HepG2 (cell line): ENCODE measurements at regions not wholly inside any gene's neighbourhood (a gene's known extent, or its start where the extent isn't known, plus 50 kb on each side); places are given as distances from the start of the nearest gene placed in this dataset.

Experiments
- CEBPG ChIP-seq: IDR thresholded peaks from 2 replicates; pipeline ENCODE4 v1.6.1; 2016
- GATAD2A ChIP-seq: IDR thresholded peaks from 2 replicates; pipeline ENCODE4 v1.6.1; 2016
- MBNL3 ChIP-seq: fragments of 250-450 bp; sonication (Bioruptor Pico); conservative IDR thresholded peaks from 2 replicates; pipeline ENCODE4 v1.8.0; 2022; ENCODE audit warnings: mild to moderate bottlenecking, inconsistent platforms
- POLR2AphosphoS5 ChIP-seq: IDR thresholded peaks from 2 replicates; pipeline ENCODE4 v1.6.1; 2012; ENCODE audit warnings: low read depth, low read length
- ZNF563 ChIP-seq: sonication (generic); formaldehyde crosslinking; IDR thresholded peaks from 2 replicates; pipeline ENCODE4 v1.8.0; 2022; ENCODE audit warnings: mild to moderate bottlenecking, moderate library complexity, missing genetic modification reagents
- TF ChIP-seq, protein P1 (sequence below): IDR thresholded peaks from 2 replicates; pipeline ENCODE4 v1.6.1; 2016; ENCODE audit warnings: missing compliant biosample characterization, missing genetic modification reagents, borderline replicate concordance

GRCh38 chr1:112264010-112264409, 132.0 kb upstream of the CTTNBP2NL start:
- TF ChIP-seq MBNL3 (no peak), ZNF563 (CRISPR knock-in tag) (no peak), GATAD2A (CRISPR knock-in tag) (no peak), POLR2AphosphoS5 (no peak), CEBPG (CRISPR knock-in tag) (no peak)
- TF ChIP-seq, protein P1, sequence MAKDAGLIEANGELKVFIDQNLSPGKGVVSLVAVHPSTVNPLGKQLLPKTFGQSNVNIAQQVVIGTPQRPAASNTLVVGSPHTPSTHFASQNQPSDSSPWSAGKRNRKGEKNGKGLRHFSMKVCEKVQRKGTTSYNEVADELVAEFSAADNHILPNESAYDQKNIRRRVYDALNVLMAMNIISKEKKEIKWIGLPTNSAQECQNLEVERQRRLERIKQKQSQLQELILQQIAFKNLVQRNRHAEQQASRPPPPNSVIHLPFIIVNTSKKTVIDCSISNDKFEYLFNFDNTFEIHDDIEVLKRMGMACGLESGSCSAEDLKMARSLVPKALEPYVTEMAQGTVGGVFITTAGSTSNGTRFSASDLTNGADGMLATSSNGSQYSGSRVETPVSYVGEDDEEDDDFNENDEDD (CRISPR knock-in tag) = no peak
